ENCODE measurements at regions not wholly inside any gene's neighbourhood (a gene's known extent, or its start where the extent isn't known, plus 50 kb on each side); places are given as distances from the start of the nearest gene placed in this dataset.

- no peak for DNase-seq (ENCODE audit: low read depth)
Observed at GRCh38 chr20:39871013-39871412, 818.0 kb downstream of the MAFB start.

- no peak for DNase-seq (ENCODE audit: low read depth)
Observed at GRCh38 chr20:39865446-39865845, 823.6 kb downstream of the MAFB start.

GRCh38 chr20:39862470-39862891, 826.6 kb downstream of the MAFB start:
- DNase-seq (ENCODE audit: low read depth): no peak

- DNase-seq (ENCODE audit: low read depth): no peak
Observed at GRCh38 chr20:39861381-39861780, 827.7 kb downstream of the MAFB start.

GRCh38 chr20:39857835-39858234, 831.2 kb downstream of the MAFB start:
- DNase-seq (ENCODE audit: low read depth): no peak

- no peak for DNase-seq (ENCODE audit: low read depth)
Observed at GRCh38 chr20:39857187-39857586, 831.8 kb downstream of the MAFB start.

- no peak for DNase-seq (ENCODE audit: low read depth)
Observed at GRCh38 chr20:39855799-39856198, 833.2 kb downstream of the MAFB start.

GRCh38 chr20:39855056-39855455, 834.0 kb downstream of the MAFB start:
- DNase-seq (ENCODE audit: low read depth): no peak

- DNase-seq (ENCODE audit: low read depth): peak; percentile 50
Observed at GRCh38 chr20:39853636-39854035, 835.4 kb downstream of the MAFB start.

- no peak for DNase-seq (ENCODE audit: low read depth)
Observed at GRCh38 chr20:39853050-39853449, 836.0 kb downstream of the MAFB start.

- no peak for DNase-seq (ENCODE audit: low read depth)
Observed at GRCh38 chr20:39851459-39851858, 837.6 kb downstream of the MAFB start.

GRCh38 chr20:39850821-39851330, 838.2 kb downstream of the MAFB start:
- DNase-seq (ENCODE audit: low read depth): no peak

GRCh38 chr20:39850246-39850645, 838.8 kb downstream of the MAFB start:
- DNase-seq (ENCODE audit: low read depth): no peak

- DNase-seq (ENCODE audit: low read depth): peak; percentile 96
Observed at GRCh38 chr20:39849664-39850063, 839.4 kb downstream of the MAFB start.

- DNase-seq (ENCODE audit: low read depth): no peak
Observed at GRCh38 chr20:39849171-39849570, 839.9 kb downstream of the MAFB start.

- no peak for DNase-seq (ENCODE audit: low read depth)
Observed at GRCh38 chr20:39839399-39840119, 849.5 kb downstream of the MAFB start.

- no peak for DNase-seq (ENCODE audit: low read depth)
Observed at GRCh38 chr20:39837561-39837960, 851.5 kb downstream of the MAFB start.

GRCh38 chr20:39835130-39835842, 853.8 kb downstream of the MAFB start:
- no peak for DNase-seq (ENCODE audit: low read depth)

GRCh38 chr20:39830903-39831302, 858.1 kb downstream of the MAFB start:
- no peak for DNase-seq (ENCODE audit: low read depth)

- no peak for DNase-seq (ENCODE audit: low read depth)
Observed at GRCh38 chr20:39829661-39830060, 859.4 kb downstream of the MAFB start.

- DNase-seq (ENCODE audit: low read depth): no peak
Observed at GRCh38 chr20:39829256-39829655, 859.8 kb downstream of the MAFB start.

- DNase-seq (ENCODE audit: low read depth): no peak
Observed at GRCh38 chr20:39825950-39826349, 863.1 kb downstream of the MAFB start.

- no peak for DNase-seq (ENCODE audit: low read depth)
Observed at GRCh38 chr20:39825524-39825923, 863.4 kb downstream of the DHX35 start.

All from GM04504 (cell line).